GM12878 (cell line): ENCODE measurements at regions not wholly inside any gene's neighbourhood (a gene's known extent, or its start where the extent isn't known, plus 50 kb on each side); places are given as distances from the start of the nearest gene placed in this dataset.

Source experiments
- ATAC-seq: fragments of 200-7000 bp; cut with Tn5 transposase; 3 replicates; pipeline ENCODE4 v1.9.1; 2020; ENCODE audit warnings: mild to moderate bottlenecking, moderate library complexity
- BruUV-seq: library from RNA; stranded (reverse); fragments of 400-500 nt; replicated peaks from 2 replicates; lab custom pipeline; 2021; lab: Mats Ljungman, UMichigan
- CTCF ChIA-PET: fragments of 300-600 bp; sonication (Branson Sonifier 250); formaldehyde crosslinking; extraction: SDS; loops from one replicate; lab custom pipeline; 2021; ENCODE audit warnings: inconsistent platforms; lab: Yijun Ruan, JAX
- POLR2A ChIA-PET: fragments of 350-600 bp; formaldehyde crosslinking; extraction: SDS; loops from one replicate; lab custom pipeline; 2021; ENCODE audit warnings: inconsistent platforms; lab: Charles Lee
- RAD21 ChIA-PET: fragments of 300-600 bp; sonication (Branson Sonifier 250); formaldehyde crosslinking; loops from one replicate; lab custom pipeline; 2023; ENCODE audit warnings: antibody characterized with exemption; ENCODE audit not compliant: unreplicated experiment; lab: Charles Lee
- SMC1A ChIA-PET: fragments of 300-600 bp; sonication (Branson Sonifier 250); formaldehyde crosslinking; loops from one replicate; lab custom pipeline; 2023; ENCODE audit not compliant: unreplicated experiment, uncharacterized antibody; lab: Charles Lee
- DNase-seq: peaks from one replicate; pipeline ENCODE4 v3.0.0-alpha.2; 2011; ENCODE audit warnings: low read depth, low spot score
- FAIRE-seq: peaks from 3 replicates; lab custom pipeline; 2011; peaks lifted over from hg19 to GRCh38; lab: Jason Lieb, UNC
- H2AFZ ChIP-seq: 2 replicates; pipeline ENCODE4 v1.6.0; 2011; ENCODE audit warnings: low read depth, low read length, control low read depth; ENCODE audit not compliant: control insufficient read depth
- H3K27ac ChIP-seq: 2 replicates; pipeline ENCODE4 v1.5.1; 2011; ENCODE audit warnings: control low read depth; ENCODE audit not compliant: control insufficient read depth, insufficient read depth
- H3K27me3 ChIP-seq, 2 experiments: replicated peaks in 1 of 2; 2 replicates each; pipeline versions ENCODE4 v1.6.0 to v1.6.1; 2011; ENCODE audit warnings: low read length in 1 of 2; ENCODE audit not compliant: control insufficient read depth in 2 of 2, insufficient read depth in 2 of 2
- H3K36me3 ChIP-seq, 2 experiments: 2 replicates each; pipeline ENCODE4 v1.5.1; 2011; ENCODE audit warnings: low read length in 1 of 2; ENCODE audit not compliant: control insufficient read depth in 2 of 2, insufficient read depth in 2 of 2
- H3K4me1 ChIP-seq: 2 replicates; pipeline ENCODE4 v1.6.1; 2011; ENCODE audit warnings: mild to moderate bottlenecking, low read length, moderate library complexity, mixed read lengths; ENCODE audit not compliant: control insufficient read depth, insufficient read depth
- H3K4me2 ChIP-seq: 2 replicates; pipeline ENCODE4 v1.6.0; 2011; ENCODE audit warnings: control low read depth; ENCODE audit not compliant: control insufficient read depth, insufficient read depth
- H3K4me3 ChIP-seq: fragments of 200-600 bp; sonication (generic); 2 replicates; pipeline ENCODE4 v1.5.1; 2016
- H3K79me2 ChIP-seq: 2 replicates; pipeline ENCODE4 v1.6.0; 2011; ENCODE audit warnings: low read length; ENCODE audit not compliant: control insufficient read depth, insufficient read depth
- H3K9ac ChIP-seq: 2 replicates; pipeline ENCODE4 v1.8.0; 2011; ENCODE audit warnings: low read length, control low read depth, mixed read lengths; ENCODE audit not compliant: control insufficient read depth, insufficient read depth
- H3K9me3 ChIP-seq: replicated peaks from 3 replicates; pipeline ENCODE4 v1.5.1; 2011; ENCODE audit warnings: mild to moderate bottlenecking, low read length; ENCODE audit not compliant: control insufficient read depth, insufficient read depth
- H4K20me1 ChIP-seq: 2 replicates; pipeline ENCODE4 v1.6.0; 2011; ENCODE audit not compliant: control insufficient read depth, insufficient read depth
- ASH2L ChIP-seq: fragments of 300-600, 200-600 bp; sonication (generic); IDR thresholded peaks from 2 replicates; pipeline ENCODE4 v1.6.1; 2017; ENCODE audit warnings: low read depth, mild to moderate bottlenecking, borderline replicate concordance
- BRCA1 ChIP-seq: IDR thresholded peaks from 2 replicates; pipeline ENCODE4 v1.6.1; 2011; ENCODE audit warnings: low read depth, low read length, improper control_type of control experiment
- CHD1 ChIP-seq: IDR thresholded peaks from 2 replicates; pipeline ENCODE4 v1.6.1; 2012; ENCODE audit warnings: low read depth, low read length, improper control_type of control experiment
- EED ChIP-seq: sonication (generic); IDR thresholded peaks from 2 replicates; pipeline ENCODE4 v1.6.1; 2016; ENCODE audit warnings: antibody characterized with exemption, low read depth
- ETV6 ChIP-seq, 2 experiments: fragments of 450-650 bp in 1 of 2; IDR thresholded peaks in 1 of 2; conservative IDR thresholded peaks in 1 of 2; 2 replicates each; pipeline ENCODE4 v1.6.1; 2014; ENCODE audit warnings: antibody characterized with exemption in 1 of 2, borderline replicate concordance in 1 of 2, low read depth in 1 of 2, mild to moderate bottlenecking in 1 of 2, moderate library complexity in 1 of 2
- GABPA ChIP-seq: IDR thresholded peaks from 2 replicates; pipeline ENCODE4 v1.6.1; 2014; ENCODE audit warnings: antibody characterized with exemption, low read depth, mild to moderate bottlenecking, inconsistent platforms
- GATAD2B ChIP-seq: fragments of 450-650 bp; conservative IDR thresholded peaks from 2 replicates; pipeline ENCODE4 v1.6.1; 2017; ENCODE audit warnings: low read depth, mild to moderate bottlenecking, moderate library complexity
- IKZF2 ChIP-seq, 2 experiments: fragments of 450-650 bp; IDR thresholded peaks; 2 replicates each; pipeline ENCODE4 v1.6.1; 2017; ENCODE audit warnings: mild to moderate bottlenecking in 2 of 2, moderate library complexity in 2 of 2
- MAX ChIP-seq: IDR thresholded peaks from 2 replicates; pipeline ENCODE4 v1.6.1; 2012; ENCODE audit warnings: low read depth, low read length, improper control_type of control experiment
- NBN ChIP-seq: fragments of 450-650 bp; IDR thresholded peaks from 2 replicates; pipeline ENCODE4 v1.6.1; 2016
- NFYA ChIP-seq: IDR thresholded peaks from 2 replicates; pipeline ENCODE4 v1.6.1; 2011; ENCODE audit warnings: low read depth, mild to moderate bottlenecking, low read length, improper control_type of control experiment, borderline replicate concordance
- NR2C1 ChIP-seq: fragments of 450-650 bp; IDR thresholded peaks from 2 replicates; pipeline ENCODE4 v1.6.1; 2017; ENCODE audit warnings: antibody characterized with exemption, mild to moderate bottlenecking, moderate library complexity
- NR2C2 ChIP-seq: IDR thresholded peaks from 2 replicates; pipeline ENCODE4 v1.6.1; 2011; ENCODE audit warnings: borderline replicate concordance, low read depth; ENCODE audit not compliant: control insufficient read depth, insufficient read length
- POU2F2 ChIP-seq: IDR thresholded peaks from 3 replicates; pipeline ENCODE4 v1.6.1; 2011; ENCODE audit warnings: low read depth, mild to moderate bottlenecking, low read length, borderline replicate concordance
- RELA ChIP-seq: fragments of 450-650 bp; IDR thresholded peaks from 2 replicates; pipeline ENCODE4 v1.8.0; 2014; ENCODE audit warnings: borderline replicate concordance; ENCODE audit not compliant: partially characterized antibody
- SREBF1 ChIP-seq: IDR thresholded peaks from 2 replicates; pipeline ENCODE4 v1.6.1; 2012; ENCODE audit warnings: mild to moderate bottlenecking, low read length
- ZNF622 ChIP-seq: fragments of 450-650 bp; IDR thresholded peaks from 2 replicates; pipeline ENCODE4 v1.6.1; 2017; ENCODE audit warnings: mild to moderate bottlenecking, inconsistent platforms
- WGBS: methylation state at CpG from one replicate; pipeline ENCODE4 v1.1.6; 2016; ENCODE audit warnings: low lambda C conversion rate; ENCODE audit not compliant: insufficient replicate concordance, insufficient coverage; ENCODE audit errors: missing lambda C conversion rate; 5-methylcytosine and 5-hydroxymethylcytosine counted together
- in situ Hi-C: fragments of 300-500 bp; cut with MboI; formaldehyde crosslinking; loops from 9 replicates; pipeline ENCODE4 v1.14.3; 2018; ENCODE audit warnings: mixed read lengths
- intact Hi-C: fragments of 100-400 bp; cut with micrococcal nuclease; formaldehyde crosslinking; loops from one replicate; pipeline ENCODE4 v1.14.2; 2022; ENCODE audit not compliant: unreplicated experiment

GRCh38 chr13:37345869-37346268 lies 240.4 kb upstream of the CSNK1A1L start:
- ChIA-PET SMC1A (no interaction called here), POLR2A (no interaction called here), CTCF (no interaction called here), RAD21 (no interaction called here)
- no peak for ATAC-seq
- Histone ChIP-seq H3K9me3 (no peaks in the 10 kb centered on the region; the same call in 2 of the 3 replicates), H4K20me1 (no peaks in the 10 kb centered on the region), H2AFZ (no peak overlapping the region), H3K9ac (no peak overlapping the region), H3K4me3 (no peak overlapping the region), H3K27me3 (no peaks in the 10 kb centered on the region), H3K27ac (no peak overlapping the region), H3K4me2 (no peak overlapping the region), H3K79me2 (no peaks in the 10 kb centered on the region), H3K4me1 (no peaks in the 10 kb centered on the region), H3K36me3 (no peaks in the 10 kb centered on the region)
- BruUV-seq = no TSS peak
- no peak for TF ChIP-seq NFYA
- no peak for TF ChIP-seq ZNF622
- no peak for TF ChIP-seq GABPA
- TF ChIP-seq EED = no peak
- no peak for TF ChIP-seq POU2F2
- no peak for TF ChIP-seq RELA
- TF ChIP-seq IKZF2 (IDR thresholded peaks at IDR 0.05) = no peak
- TF ChIP-seq ASH2L = no peak
- no peak for TF ChIP-seq MAX
- no peak for TF ChIP-seq NR2C1
- no peak for TF ChIP-seq CHD1
- TF ChIP-seq BRCA1 = no peak
- TF ChIP-seq NBN = no peak
- TF ChIP-seq SREBF1 = no peak
- TF ChIP-seq NR2C2 = no peak
- no peak for TF ChIP-seq GATAD2B
- no peak for TF ChIP-seq ETV6 (conservative IDR thresholded peaks at IDR 0.05 in 1 of 2, IDR thresholded peaks at IDR 0.05 in 1 of 2; ENCODE audit: borderline replicate concordance in 1 of 2, low read depth in 1 of 2)
- FAIRE-seq = no peak
- in situ Hi-C loops (no loop called here), intact Hi-C loops (no loop called here)
- DNase-seq = no peak
- WGBS = 0% methylated on average over 1 of the region's 1 CpG
